Memory B cell (primary cell): ENCODE measurements at regions not wholly inside any gene's neighbourhood (a gene's known extent, or its start where the extent isn't known, plus 50 kb on each side); places are given as distances from the start of the nearest gene placed in this dataset.

Experiments used
- ATAC-seq: fragments of 150-1000 bp; cut with Tn5 transposase; 2 replicates; pipeline ENCODE4 v1.10.0; 2021; ENCODE audit warnings: low read depth, mild to moderate bottlenecking, moderate library complexity
- DNase-seq, 2 donors: peaks; one replicate each; pipeline ENCODE4 v3.0.0; 2022; ENCODE audit warnings: low spot score in 2 of 2
- H3K27ac Mint-ChIP-seq: one replicate; pipeline ENCODE4 v1.8.0; 2022; ENCODE audit warnings: mild to moderate bottlenecking, moderate library complexity, mixed read lengths
- H3K27me3 Mint-ChIP-seq: one replicate; pipeline ENCODE4 v1.8.0; 2022; ENCODE audit warnings: mixed read lengths
- H3K36me3 Mint-ChIP-seq: one replicate; pipeline ENCODE4 v1.8.0; 2022; ENCODE audit warnings: mild to moderate bottlenecking, mixed read lengths
- H3K4me1 Mint-ChIP-seq: one replicate; pipeline ENCODE4 v1.8.0; 2022; ENCODE audit warnings: mixed read lengths
- H3K4me3 Mint-ChIP-seq: one replicate; pipeline ENCODE4 v1.8.0; 2022; ENCODE audit warnings: mild to moderate bottlenecking, moderate library complexity, mixed read lengths
- H3K9me3 Mint-ChIP-seq: one replicate; pipeline ENCODE4 v1.8.0; 2022; ENCODE audit warnings: mixed read lengths

DNA sequence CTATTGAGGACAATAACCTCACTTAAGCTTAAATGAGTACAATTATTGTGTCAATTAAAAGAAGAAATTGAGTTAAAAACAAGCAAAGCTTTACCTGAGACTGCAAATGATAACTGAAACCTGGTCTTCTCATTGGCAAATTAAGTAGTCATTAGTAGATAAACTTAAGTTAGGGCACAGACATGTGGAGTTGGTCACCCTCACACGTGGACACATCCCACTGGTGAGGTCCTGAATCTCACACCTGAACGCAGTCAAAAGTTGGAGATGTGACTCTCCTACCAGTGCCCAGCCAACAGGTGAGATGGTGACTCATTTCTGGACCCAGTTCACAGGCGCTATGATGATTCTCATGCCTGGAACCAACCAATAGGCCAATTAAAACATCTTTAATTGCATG lies 311.6 kb downstream of the FOXL1 start:
- ATAC-seq: no peak
- H3K27ac Mint-ChIP-seq: no peak overlapping the region

DNA sequence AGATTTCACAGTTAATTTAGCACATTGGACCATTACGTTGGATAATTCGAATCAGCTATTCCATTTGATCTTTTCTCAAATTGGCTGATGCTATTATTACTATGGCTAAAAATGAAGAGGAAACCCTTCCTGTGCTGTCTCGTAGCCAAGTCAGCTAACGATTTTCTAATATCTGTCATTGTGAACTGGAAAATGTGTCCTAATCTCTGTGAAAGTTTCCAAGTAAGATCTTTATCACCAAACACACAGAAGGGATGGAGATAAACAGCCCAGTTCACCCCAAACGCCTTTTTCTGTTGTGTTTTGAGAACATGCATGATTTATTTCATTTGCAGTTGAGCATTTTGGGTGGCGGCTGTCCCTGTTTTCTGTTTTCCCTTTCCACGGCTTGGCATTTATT lies 312.8 kb downstream of the FOXL1 start:
- no peak overlapping the region for H3K27ac Mint-ChIP-seq
- DNase-seq: no peak
- H3K27me3 Mint-ChIP-seq: peaks cover 14% of the 10 kb centered on the region
- ATAC-seq: no peak
- no peaks in the 10 kb centered on the region for H3K4me1 Mint-ChIP-seq
- no peaks in the 10 kb centered on the region for H3K36me3 Mint-ChIP-seq
- H3K9me3 Mint-ChIP-seq: peaks cover 9% of the 10 kb centered on the region
- H3K4me3 Mint-ChIP-seq: no peak overlapping the region

More for the DNA sequence above, 311.6 kb downstream of the FOXL1 start:
- Mint-ChIP-seq H3K4me1 (no peaks in the 10 kb centered on the region), H3K4me3 (no peak overlapping the region), H3K9me3 (peaks cover 9% of the 10 kb centered on the region), H3K27me3 (peaks cover 14% of the 10 kb centered on the region), H3K36me3 (no peaks in the 10 kb centered on the region)
- DNase-seq: no peak

DNA sequence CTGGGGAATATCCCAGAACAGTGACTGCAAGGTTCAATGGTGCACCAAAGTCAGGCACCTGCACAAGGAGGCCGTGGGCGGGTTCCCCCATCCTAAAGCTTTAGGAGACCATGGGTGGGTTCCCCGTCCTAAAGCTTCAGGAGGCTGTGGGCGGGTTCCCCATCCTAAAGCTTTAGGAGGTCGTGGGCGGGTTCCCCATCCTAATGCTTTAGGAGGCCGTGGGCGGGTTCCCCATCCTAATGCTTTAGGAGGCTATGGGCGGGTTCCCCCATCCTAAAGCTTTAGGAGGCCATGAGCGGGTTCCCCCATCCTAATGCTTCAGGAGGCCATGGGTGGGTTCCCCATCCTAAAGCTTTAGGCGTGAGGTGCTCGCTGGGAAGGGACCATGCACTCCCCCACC lies 313.3 kb downstream of the FOXL1 start:
- Mint-ChIP-seq H3K36me3 (no peaks in the 10 kb centered on the region), H3K4me1 (no peaks in the 10 kb centered on the region), H3K4me3 (no peak overlapping the region), H3K9me3 (peaks cover 9% of the 10 kb centered on the region), H3K27ac (no peak overlapping the region), H3K27me3 (peaks cover 14% of the 10 kb centered on the region)
- ATAC-seq (no peak), DNase-seq (no peak)

DNA sequence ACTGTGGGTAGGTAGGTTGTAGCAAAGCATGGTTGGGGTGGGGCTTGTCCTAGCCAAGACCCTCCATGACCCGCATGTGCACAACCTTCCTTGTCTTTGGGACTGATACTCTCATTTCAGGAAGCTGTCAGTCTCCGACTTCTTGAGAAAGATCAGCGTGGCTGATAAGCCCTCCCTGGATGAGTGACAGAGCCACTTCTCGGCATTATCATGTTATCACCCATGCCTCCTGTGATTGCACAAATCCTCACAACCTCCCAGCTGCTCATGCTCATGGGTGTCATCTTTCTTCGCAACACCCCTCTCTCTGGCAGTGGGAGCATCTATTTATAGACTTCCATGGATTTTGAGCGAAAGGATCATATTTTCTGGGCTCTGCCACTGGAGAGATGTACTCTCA lies 314.2 kb downstream of the FOXL1 start:
- no peak overlapping the region for H3K27ac Mint-ChIP-seq
- ATAC-seq (no peak), DNase-seq (no peak)
- peaks cover 14% of the 10 kb centered on the region for H3K27me3 Mint-ChIP-seq
- no peaks in the 10 kb centered on the region for H3K36me3 Mint-ChIP-seq
- H3K4me3 Mint-ChIP-seq: no peak overlapping the region
- H3K4me1 Mint-ChIP-seq: no peaks in the 10 kb centered on the region
- H3K9me3 Mint-ChIP-seq: peaks cover 9% of the 10 kb centered on the region

DNA sequence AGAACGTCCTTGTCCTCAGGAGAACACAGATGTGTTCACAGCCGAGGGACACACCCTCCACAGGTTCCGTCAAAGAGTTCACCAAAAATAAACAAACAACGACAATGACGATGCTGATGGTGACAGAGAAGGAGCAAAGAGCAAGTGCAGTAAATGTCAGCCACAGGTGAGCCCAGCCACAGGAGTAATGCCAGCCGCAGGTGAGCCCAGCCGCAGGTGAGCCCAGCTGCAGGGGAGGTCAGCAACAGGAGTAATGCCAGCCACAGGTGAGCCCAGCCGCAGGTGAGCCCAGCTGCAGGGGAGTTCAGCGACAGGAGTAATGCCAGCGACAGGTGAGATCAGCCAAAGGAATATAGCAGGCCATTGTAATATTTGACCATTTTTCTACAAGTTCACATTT lies 315.2 kb downstream of the FOXL1 start:
- no peak overlapping the region for H3K4me3 Mint-ChIP-seq
- H3K27me3 Mint-ChIP-seq: peaks cover 14% of the 10 kb centered on the region
- ATAC-seq: no peak
- H3K4me1 Mint-ChIP-seq: no peaks in the 10 kb centered on the region
- H3K36me3 Mint-ChIP-seq: no peaks in the 10 kb centered on the region
- DNase-seq: no peak
- peaks cover 9% of the 10 kb centered on the region for H3K9me3 Mint-ChIP-seq
- H3K27ac Mint-ChIP-seq: no peak overlapping the region

DNA sequence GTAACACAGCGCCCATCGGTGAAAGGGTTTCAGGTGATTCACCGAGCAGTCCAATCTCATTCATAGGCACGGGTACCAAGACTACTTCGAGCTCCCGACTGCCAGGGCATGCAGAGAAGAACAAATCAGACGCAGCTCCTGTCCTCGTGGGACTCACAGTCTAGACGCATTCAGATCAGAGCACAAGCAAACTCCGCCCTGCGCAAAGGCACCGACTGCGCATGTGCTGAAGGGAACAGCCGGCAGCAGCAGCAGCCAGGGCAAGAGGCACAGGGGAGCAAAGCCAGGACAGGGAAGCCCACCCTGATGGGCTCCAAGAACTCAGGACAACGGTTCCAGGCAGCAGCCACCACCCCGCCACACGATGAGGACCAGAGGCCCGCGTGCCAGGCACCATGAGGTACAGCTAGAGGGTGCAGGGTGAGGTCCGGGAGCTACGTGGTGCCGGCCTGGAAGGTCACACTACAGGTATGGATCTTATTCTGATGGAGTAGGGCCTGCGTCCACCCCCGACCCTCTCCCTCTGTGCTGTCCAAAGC lies 315.7 kb downstream of the FOXL1 start:
- H3K27ac Mint-ChIP-seq: no peak overlapping the region

DNA sequence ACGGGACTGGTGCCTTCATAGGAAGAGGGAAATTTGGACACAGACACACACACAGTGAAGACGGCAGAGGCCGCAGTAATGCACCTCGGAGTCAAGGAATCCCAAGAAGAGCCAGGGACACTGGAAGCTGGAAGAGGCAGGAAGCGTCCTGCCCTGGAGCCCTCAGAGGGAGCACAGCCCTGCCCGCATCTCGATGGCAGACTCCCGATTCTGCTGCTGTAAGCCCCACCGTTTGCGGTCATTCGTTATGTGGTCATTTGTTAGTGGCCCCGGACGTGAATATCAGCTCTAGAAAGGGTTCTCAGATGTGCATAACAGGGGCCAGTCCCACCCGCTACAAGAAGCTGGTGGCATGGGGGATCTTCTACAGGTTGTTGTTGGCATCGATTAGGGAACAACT lies 316.6 kb downstream of the FOXL1 start:
- Mint-ChIP-seq H3K27ac (no peak overlapping the region), H3K9me3 (no peaks in the 10 kb centered on the region), H3K4me1 (no peaks in the 10 kb centered on the region), H3K27me3 (peaks cover 8% of the 10 kb centered on the region), H3K4me3 (no peak overlapping the region), H3K36me3 (no peaks in the 10 kb centered on the region)
- DNase-seq: no peak
- ATAC-seq: no peak

More for the DNA sequence above, 315.7 kb downstream of the FOXL1 start:
- H3K4me1 Mint-ChIP-seq: no peaks in the 10 kb centered on the region
- ATAC-seq: no peak
- H3K27me3 Mint-ChIP-seq: peaks cover 11% of the 10 kb centered on the region
- no peak overlapping the region for H3K4me3 Mint-ChIP-seq
- H3K36me3 Mint-ChIP-seq: no peaks in the 10 kb centered on the region
- H3K9me3 Mint-ChIP-seq: peaks cover 6% of the 10 kb centered on the region
- no peak for DNase-seq

DNA sequence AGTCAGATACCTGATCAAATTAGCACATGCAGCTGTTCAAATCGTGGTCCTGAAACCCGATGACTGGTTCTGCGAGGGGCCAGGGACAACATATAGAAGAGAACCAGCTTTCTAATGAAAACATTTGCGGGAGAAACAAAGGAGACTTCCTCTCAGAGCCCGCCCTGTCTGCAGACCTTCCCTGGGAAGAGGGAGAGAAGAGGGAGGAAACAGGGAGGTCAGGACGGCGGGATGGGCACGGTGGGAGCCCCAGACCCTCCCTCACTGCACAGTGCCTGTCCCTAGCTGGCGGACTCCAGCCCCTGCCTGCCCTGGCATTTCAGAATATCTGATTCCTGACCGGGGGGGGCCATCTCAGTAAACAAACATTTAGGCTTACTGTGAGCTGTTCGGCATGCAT lies 317.3 kb downstream of the FOXL1 start:
- Mint-ChIP-seq H3K9me3 (no peaks in the 10 kb centered on the region), H3K27me3 (peaks cover 8% of the 10 kb centered on the region), H3K4me1 (no peaks in the 10 kb centered on the region), H3K27ac (no peak overlapping the region), H3K36me3 (no peaks in the 10 kb centered on the region), H3K4me3 (no peak overlapping the region)
- no peak for DNase-seq
- no peak for ATAC-seq

DNA sequence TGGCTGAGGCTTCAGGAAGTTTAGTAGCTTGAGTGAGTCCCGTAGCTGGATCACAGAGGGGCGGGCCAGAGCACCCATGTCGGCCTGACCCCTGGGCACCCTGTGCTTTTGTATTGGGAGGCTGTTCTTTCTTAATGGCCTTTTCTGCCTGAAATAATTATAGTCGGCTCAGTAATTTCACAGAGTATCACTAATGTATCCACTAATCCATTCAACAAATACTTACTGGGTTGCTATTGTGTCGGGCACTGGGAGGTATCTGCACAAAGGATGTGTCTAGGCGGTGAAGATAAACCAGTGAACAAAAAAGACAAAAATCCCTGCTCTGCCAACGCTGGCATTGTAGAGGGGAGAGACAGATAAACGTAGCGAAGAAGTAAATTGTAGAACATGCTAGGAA lies 318.6 kb downstream of the FOXL1 start:
- no peak overlapping the region for H3K4me3 Mint-ChIP-seq
- no peak for DNase-seq
- no peak overlapping the region for H3K27ac Mint-ChIP-seq

DNA sequence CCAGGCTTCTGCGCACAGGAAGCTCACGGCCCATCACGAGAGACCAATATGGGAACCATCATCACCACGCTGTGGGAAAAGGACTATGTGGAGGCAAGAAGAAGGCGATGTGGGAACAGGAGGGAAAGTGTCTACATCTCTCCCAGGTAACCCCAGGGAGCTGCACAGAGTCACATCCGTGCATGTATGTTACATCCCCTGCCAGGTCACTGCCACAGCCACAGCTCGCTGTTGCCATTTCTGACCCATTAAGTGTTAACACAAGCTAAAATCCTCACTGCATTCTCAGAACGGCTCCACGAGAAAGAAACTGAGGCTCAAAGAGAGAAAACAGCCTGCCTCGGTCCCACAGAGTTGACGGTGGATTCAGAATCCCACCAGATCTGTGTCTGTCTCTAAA lies 319.1 kb downstream of the FOXL1 start:
- Mint-ChIP-seq H3K4me1 (no peaks in the 10 kb centered on the region), H3K27ac (no peak overlapping the region), H3K27me3 (peaks cover 8% of the 10 kb centered on the region), H3K9me3 (no peaks in the 10 kb centered on the region), H3K4me3 (no peak overlapping the region), H3K36me3 (no peaks in the 10 kb centered on the region)
- ATAC-seq (no peak), DNase-seq (no peak)

More for the DNA sequence above, 318.6 kb downstream of the FOXL1 start:
- Mint-ChIP-seq H3K27me3 (peaks cover 8% of the 10 kb centered on the region), H3K9me3 (no peaks in the 10 kb centered on the region), H3K4me1 (no peaks in the 10 kb centered on the region), H3K36me3 (no peaks in the 10 kb centered on the region)
- ATAC-seq: no peak

DNA sequence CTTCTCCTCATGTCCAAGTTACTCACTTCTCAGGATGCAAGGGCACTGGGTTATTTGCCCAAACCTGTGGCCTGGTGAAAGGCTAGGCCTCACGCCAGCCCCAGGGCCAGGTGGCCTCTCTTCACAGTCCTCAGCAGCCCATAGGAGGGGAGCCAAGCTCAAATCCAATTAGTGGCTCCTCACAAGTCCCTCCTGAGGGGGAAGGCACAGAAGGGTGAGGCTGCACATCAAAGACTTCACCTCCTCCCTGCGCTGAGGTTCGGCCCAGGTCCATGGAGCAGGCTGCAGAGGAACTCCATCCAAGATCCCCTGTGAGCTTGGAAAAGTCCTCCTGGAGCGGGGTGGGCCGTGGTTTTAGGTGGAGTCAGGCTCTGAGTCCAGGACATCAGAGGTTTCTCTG lies 320.0 kb downstream of the FOXL1 start:
- no peak for ATAC-seq
- H3K27ac Mint-ChIP-seq: no peak overlapping the region
- peaks cover 6% of the 10 kb centered on the region for H3K27me3 Mint-ChIP-seq
- H3K4me1 Mint-ChIP-seq: no peaks in the 10 kb centered on the region
- no peak for DNase-seq
- H3K36me3 Mint-ChIP-seq: no peaks in the 10 kb centered on the region
- H3K9me3 Mint-ChIP-seq: no peaks in the 10 kb centered on the region
- H3K4me3 Mint-ChIP-seq: no peak overlapping the region

DNA sequence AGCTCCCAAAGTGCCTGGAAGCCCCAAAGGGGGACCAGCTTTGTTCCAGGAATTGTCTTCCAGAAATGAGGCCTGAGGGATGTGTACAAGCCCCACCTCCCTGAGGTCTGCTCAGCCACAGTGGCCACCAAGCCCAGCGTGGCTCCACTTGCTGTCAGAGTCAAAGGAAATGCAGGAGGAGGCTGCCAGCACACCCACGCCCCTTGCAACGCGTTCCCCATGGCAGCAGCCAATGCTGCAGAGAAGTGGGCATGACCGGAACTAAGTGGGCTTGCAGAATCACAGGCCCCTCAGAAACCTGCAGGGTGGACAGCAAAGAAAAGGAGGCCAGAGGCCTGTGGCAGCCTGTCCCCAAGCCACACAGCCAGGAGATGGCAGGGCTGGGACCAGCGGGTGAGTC lies 320.8 kb downstream of the FOXL1 start:
- Mint-ChIP-seq H3K27ac (no peak overlapping the region), H3K4me1 (no peaks in the 10 kb centered on the region), H3K36me3 (no peaks in the 10 kb centered on the region), H3K27me3 (peaks cover 5% of the 10 kb centered on the region), H3K4me3 (no peak overlapping the region), H3K9me3 (no peaks in the 10 kb centered on the region)
- ATAC-seq (no peak), DNase-seq (no peak)

DNA sequence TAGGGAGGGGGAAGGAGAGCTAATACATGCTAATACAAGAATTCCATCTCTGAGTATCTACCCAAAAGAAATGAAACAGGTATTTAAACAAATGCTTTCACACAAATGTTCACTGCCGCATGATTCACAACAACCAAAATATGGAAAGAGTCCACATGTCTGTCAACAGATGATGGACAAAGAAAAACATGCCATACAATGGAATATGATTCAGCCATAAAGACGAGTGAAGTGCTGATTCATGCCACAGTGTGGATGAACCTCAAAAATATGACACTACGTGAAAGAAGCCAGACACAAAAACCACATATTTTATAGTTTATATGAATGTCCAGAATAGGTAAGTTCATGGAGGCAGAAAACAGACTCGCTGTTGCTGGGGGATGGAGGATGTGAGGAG lies 321.4 kb downstream of the FOXL1 start:
- Mint-ChIP-seq H3K4me1 (no peaks in the 10 kb centered on the region), H3K27me3 (peaks cover 4% of the 10 kb centered on the region), H3K9me3 (no peaks in the 10 kb centered on the region), H3K4me3 (no peak overlapping the region), H3K27ac (no peak overlapping the region), H3K36me3 (no peaks in the 10 kb centered on the region)
- no peak for DNase-seq
- ATAC-seq: no peak

DNA sequence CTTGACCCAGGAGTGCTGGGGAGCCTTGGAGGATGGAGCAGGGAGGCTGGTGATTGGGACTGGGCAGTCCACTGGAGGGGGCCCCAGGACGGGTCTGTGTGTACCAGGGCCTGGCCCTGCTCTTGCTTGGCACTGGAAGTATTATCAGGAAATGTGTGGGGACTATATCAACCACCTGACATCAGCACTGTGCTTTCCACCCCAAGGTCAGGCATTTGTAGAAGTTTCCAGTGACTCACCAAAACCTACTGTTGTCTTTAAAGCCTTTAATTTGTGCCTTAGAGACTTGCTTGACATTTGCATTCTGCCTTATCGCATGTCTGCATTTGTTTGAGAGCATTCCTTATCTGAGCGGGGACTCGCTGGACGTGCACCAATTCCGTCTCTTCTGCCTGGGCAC lies 323.1 kb downstream of the FOXL1 start:
- Mint-ChIP-seq H3K36me3 (no peaks in the 10 kb centered on the region), H3K9me3 (no peaks in the 10 kb centered on the region), H3K4me1 (no peaks in the 10 kb centered on the region), H3K4me3 (no peak overlapping the region), H3K27me3 (peaks cover 4% of the 10 kb centered on the region), H3K27ac (no peak overlapping the region)
- ATAC-seq (no peak), DNase-seq (no peak)

DNA sequence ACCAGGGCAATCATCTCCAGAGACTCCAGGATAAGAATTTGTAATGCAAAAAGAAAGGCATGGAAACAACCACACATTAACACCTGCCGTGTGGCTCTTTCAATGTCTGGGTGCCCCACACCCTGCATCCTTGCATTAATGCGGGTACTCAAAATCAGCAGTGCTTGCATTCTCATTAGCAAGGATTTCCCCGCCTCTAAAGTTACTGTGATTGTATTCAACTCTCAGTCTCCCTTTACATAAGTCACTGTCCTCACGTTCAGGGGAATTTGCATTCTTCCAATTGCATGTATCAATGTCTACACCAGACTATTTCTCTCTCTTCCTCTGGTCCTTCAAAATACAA lies 324.3 kb downstream of the FOXL1 start:
- H3K4me3 Mint-ChIP-seq: no peak overlapping the region
- H3K36me3 Mint-ChIP-seq: no peaks in the 10 kb centered on the region
- H3K27ac Mint-ChIP-seq: no peak overlapping the region
- no peaks in the 10 kb centered on the region for H3K4me1 Mint-ChIP-seq
- ATAC-seq (no peak), DNase-seq (no peak)
- peaks cover 4% of the 10 kb centered on the region for H3K27me3 Mint-ChIP-seq
- H3K9me3 Mint-ChIP-seq: no peaks in the 10 kb centered on the region
